HG03175 (cell line): ENCODE measurements at regions not wholly inside any gene's neighbourhood (a gene's known extent, or its start where the extent isn't known, plus 50 kb on each side); places are given as distances from the start of the nearest gene placed in this dataset.
"Not testable (repeated sequence)": the region's sequence is repeated elsewhere in the genome, so short reads cannot be mapped to it uniquely, and the experiment has no call there.

Experiments used
- ATAC-seq: cut with Tn5 transposase; IDR thresholded peaks from one replicate; pipeline ENCODE4 v1.9.1; 2021; ENCODE audit warnings: mild to moderate bottlenecking, moderate library complexity; ENCODE audit not compliant: unreplicated experiment

DNA sequence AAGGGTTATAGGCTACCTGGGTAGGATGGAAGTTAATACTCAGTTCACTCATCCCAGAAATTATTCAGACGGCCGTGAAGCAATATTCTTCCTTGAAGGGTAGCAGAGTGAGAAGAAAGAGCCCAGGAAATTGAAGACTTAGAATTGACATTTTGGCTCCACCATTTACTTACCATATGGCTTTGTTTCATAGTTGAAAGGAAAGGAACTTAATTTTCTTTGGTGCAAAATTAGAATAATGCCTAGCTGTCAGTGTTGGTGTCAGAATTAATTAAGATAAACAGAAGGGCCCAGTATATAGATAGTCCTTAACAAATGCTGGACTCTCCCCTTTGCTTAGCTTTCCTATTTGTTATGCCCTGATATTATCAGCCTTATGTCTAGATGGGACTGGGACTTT, 263.2 kb downstream of the KCNJ3 start:
- no peak for ATAC-seq

DNA sequence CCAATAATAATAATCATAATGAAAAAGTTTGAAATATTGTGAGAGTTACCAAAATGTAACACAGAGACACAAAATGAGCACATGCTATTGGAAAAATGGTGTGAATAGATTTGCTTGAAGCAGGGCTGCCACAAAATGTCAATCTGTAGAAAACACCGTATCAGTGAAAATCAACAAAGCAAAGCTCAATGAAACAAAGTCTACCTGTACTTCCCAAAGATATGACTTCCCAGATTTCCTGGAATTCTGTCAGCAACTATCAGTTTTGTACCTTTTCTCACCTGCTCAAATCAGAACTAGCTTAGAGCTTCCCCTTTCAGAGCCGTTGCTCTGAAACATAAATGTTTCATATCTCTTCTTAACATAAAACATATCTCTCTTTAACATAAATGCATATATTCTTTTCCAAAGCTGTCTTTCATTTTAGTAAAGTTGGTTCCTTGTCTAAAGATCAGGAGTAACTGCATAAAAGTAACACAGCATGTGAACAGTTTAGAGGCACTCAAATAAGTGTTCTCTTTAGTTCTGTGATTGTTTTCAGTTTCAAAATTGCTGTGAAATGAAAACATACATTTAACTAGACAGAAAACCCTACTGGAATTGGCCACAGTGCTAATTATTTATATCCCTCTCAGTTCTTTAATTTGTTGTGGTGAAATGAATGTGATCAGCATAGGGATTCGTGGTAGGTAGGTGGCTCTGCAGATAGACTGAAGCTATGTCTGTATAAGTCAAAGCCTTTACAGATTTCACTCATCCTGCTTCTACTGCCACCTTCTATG, 262.5 kb downstream of the KCNJ3 start:
- peak; percentile 86 for ATAC-seq

DNA sequence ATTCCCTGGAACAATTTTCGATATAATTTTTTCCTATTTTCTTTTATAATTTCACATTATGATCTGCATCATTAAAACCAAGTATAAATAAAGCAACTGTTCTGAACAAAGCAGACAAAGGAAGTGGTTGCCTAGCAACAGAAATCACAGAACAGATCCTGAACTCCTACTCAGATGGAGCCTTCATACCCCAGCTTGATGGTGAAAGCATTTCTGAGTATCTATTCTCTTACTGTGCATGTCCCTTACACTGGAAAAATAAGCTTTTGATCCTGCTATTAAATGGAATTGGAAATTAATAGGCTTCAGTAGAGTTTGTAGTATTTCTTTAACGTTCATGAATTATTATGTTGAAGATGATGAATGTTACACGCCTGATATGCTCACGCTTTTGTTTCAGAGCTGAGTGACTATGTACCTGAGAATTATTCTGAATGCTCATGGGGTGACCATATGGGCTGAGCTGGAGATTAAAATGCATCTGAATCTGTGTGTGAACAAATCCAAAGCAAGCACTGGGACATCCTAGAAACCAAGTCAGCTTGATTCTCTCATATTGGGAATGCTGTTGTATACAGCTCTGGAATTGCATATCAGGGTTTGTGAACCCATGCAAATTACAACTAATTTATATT, 254.0 kb downstream of the KCNJ3 start:
- no peak for ATAC-seq

DNA sequence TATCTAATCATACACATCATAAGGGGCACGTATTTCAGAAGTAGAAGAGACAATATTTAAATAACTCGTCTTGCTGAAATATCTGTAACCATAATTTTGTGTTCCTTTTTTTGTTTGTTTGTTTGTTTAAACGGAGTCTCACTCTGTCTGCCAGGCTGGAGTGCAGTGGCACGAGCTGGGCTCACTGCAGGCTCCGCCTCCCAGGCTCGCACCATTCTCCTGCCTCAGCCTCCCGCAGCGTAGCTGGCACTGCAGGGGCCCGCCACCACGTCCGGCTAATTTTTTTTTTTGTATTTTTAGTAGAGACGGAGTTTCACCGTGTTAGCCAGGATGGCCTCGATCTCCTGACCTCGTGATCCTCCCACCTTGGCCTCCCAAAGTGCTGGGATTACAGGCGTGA, 248.9 kb downstream of the KCNJ3 start:
- not testable (repeated sequence) for ATAC-seq

DNA sequence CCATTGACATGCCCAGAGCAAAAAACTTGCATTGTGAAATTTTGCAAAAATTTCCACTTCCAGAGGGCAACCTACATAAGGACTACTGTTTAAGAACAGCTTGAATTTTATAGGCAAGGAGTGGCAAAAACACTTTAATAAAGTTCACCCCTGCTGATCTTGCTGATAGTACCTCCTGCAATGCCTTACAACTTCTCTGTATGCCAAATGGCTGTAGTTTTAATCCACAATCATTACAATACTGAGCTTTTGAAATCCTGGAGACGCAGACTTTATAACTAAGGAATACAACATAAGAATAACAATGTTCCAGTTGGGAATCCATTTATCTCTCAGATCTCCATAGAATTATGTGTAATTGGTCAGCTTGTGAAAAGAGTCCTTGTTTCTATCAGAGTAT, 247.5 kb downstream of the KCNJ3 start:
- ATAC-seq, result no peak

DNA sequence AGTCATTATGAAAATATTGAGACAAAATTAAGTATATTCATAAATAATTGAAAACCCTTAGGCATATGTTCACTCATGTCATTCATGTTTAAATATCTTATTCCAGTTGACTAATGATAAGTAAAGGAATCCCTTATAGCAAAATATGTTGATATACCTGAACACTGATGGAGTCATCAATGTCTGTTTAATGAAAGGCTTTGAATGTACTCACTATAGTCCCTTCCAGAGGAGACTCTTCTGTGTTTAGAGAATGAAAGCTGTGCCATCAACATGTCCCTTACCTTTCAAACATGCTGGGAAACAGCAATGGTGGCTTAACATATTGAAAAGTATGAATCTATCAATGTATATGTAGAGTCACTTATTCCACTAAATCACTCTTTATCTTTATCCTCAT, 242.9 kb downstream of the KCNJ3 start:
- ATAC-seq, result no peak

DNA sequence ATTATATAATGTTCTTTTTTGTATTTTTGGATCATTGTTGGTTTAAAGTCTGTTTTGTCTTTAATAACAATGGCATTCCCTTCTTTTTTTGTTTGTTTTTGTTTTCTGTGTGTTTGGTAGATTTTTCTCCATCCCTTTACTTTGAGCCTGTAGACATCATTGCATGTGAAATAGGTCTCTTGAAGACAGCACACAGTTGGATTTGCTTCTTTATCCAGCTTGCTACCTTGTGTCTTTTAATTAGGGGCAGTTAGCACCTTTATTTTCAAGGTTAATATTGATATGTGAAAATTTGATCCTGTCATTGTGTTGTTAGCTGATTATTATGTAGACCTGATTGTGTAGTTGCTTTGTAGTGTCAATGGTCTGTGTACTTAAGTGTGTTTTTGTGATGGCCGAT, 235.7 kb downstream of the KCNJ3 start:
- no peak for ATAC-seq

DNA sequence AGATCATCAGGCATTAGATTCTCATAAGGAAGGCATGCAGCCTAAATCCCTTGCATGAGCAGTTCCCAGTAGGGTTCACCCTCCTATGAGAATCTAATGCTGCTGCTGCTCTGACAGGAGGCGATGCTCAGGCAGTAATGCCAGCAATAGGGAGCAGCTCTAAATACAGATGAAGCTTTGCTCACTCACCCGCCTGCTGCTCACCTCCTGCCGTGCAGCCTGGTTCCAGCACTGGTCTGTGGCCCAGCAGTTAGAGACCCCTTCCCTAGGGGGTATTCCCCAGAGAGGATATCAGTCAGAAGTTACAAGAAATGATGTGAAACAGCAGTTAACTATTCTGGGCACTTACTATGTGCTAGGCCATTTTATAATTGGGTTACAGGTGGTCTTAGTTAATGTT, 226.0 kb downstream of the KCNJ3 start:
- no peak for ATAC-seq

DNA sequence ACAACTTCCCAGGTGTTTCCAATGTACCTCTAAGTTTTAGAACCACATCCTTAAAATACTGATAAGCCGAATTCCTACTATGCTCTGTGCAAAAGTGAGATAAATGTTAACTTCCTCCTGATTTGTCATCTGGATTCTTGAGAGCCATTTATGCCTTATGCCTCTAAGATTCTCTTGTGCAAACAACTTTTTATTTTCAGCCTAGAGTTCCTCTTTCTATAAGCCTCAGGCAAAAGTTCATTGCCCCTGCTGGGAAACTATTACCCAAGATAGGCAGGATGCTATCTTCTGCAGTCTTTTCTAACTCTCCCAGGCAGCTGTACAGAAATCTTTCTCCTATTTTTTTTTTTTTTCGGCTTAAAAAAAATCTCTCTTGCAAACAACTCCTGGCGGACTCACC, 216.1 kb downstream of the KCNJ3 start:
- ATAC-seq, result no peak

DNA sequence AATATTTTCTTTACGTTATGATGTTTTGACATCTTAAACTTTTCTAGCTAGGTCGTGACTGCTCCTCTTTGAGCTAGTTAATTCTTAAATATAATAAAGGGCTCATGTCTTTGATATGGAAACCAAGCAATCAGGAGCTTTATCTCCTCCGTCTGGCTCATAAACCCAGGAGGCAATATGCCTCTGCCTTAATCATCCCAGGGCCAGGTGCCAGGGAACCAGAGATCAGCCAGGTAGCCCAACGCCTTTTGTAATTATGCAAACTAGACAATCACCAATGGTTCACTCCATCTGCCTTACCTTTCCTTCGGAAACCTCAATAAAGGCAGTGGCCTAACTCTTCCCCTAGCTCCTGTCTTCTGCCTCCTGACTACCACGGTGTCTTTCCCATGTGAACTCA, 213.7 kb downstream of the KCNJ3 start:
- ATAC-seq, result no peak

DNA sequence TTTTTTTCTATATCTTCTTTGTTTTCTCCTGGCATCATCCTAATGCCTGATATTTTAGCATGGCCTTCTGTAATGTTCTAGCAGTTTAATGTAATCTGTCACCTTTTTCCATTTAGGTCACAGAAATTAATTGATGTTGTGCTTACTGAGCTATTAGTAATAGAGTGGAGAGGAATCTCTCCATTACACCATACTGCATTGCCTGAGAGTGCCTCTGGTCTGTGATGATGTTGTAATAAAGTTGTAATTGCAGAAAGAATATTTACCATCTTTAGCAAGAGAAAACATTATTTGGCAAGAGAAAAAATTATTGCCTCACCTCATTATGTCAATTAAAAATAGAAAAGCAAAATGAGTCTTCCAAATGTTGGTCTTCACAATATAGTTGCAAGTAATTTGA, 213.2 kb downstream of the KCNJ3 start:
- no peak for ATAC-seq

DNA sequence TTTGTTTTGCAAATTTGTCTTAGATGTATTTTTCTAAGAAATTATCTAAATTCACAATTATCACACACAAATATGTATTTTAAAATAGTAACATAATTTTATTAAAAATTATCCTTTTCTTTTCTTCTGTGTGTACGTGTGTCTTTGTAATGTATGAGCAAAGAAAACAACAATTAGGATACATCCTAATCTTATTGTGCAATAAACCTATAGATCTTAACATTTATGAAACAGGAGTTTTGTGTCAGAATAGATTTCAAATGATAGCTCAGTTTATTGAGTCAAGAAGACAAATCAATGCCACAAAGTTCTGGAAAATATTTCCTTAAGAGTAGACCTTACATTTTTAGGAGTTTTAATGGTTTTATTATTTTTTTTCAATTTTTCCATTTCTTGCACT, 212.2 kb downstream of the KCNJ3 start:
- ATAC-seq, result no peak

DNA sequence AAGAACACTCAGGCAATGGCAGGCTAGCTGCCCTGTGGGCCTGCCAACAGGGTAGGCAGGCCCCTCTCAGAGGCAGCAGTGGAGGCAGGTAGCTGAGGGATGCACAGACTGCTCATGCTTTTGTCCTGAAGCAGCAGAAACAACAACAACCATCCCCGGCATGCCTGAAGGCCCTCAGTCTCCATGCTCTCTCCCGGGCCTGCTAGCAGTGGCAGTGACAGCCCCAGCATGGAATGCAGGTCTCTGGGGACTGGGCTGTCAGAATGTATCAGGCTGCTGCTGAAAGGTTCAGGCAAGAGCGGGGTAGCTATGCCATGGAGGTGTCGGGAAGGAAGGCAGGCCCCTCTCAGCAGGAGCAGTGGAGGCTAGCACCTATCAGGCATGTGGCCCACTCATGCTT, 209.8 kb downstream of the KCNJ3 start:
- no peak for ATAC-seq
